Nephron progenitor cell (in vitro differentiated cells): ENCODE measurements at regions not wholly inside any gene's neighbourhood (a gene's known extent, or its start where the extent isn't known, plus 50 kb on each side); places are given as distances from the start of the nearest gene placed in this dataset.

Source experiments
- DNase-seq: peaks from one replicate; pipeline ENCODE4 v3.0.0; 2021
- H3K27ac Mint-ChIP-seq: 2 replicates; pipeline ENCODE4 v1.8.0; 2021; ENCODE audit warnings: mild to moderate bottlenecking, moderate library complexity, mixed read lengths
- H3K27me3 Mint-ChIP-seq: 2 replicates; pipeline ENCODE4 v1.8.0; 2021; ENCODE audit warnings: mild to moderate bottlenecking, low read depth, mixed read lengths; ENCODE audit not compliant: poor library complexity
- H3K36me3 Mint-ChIP-seq: 2 replicates; pipeline ENCODE4 v1.8.0; 2021; ENCODE audit warnings: low read depth, mixed read lengths
- H3K4me1 Mint-ChIP-seq: 2 replicates; pipeline ENCODE4 v1.8.0; 2021; ENCODE audit warnings: mixed read lengths
- H3K4me3 Mint-ChIP-seq: 2 replicates; pipeline ENCODE4 v1.8.0; 2021; ENCODE audit warnings: mild to moderate bottlenecking, moderate library complexity, mixed read lengths
- H3K9me3 Mint-ChIP-seq: 2 replicates; pipeline ENCODE4 v1.8.0; 2021; ENCODE audit warnings: mild to moderate bottlenecking, moderate library complexity, mixed read lengths
- TF ChIP-seq, protein P1 (sequence below): fragments of 200-600 bp; sonication (generic); IDR thresholded peaks from 2 replicates; pipeline ENCODE4 v1.5.0; 2021; ENCODE audit warnings: antibody characterized with exemption

DNA sequence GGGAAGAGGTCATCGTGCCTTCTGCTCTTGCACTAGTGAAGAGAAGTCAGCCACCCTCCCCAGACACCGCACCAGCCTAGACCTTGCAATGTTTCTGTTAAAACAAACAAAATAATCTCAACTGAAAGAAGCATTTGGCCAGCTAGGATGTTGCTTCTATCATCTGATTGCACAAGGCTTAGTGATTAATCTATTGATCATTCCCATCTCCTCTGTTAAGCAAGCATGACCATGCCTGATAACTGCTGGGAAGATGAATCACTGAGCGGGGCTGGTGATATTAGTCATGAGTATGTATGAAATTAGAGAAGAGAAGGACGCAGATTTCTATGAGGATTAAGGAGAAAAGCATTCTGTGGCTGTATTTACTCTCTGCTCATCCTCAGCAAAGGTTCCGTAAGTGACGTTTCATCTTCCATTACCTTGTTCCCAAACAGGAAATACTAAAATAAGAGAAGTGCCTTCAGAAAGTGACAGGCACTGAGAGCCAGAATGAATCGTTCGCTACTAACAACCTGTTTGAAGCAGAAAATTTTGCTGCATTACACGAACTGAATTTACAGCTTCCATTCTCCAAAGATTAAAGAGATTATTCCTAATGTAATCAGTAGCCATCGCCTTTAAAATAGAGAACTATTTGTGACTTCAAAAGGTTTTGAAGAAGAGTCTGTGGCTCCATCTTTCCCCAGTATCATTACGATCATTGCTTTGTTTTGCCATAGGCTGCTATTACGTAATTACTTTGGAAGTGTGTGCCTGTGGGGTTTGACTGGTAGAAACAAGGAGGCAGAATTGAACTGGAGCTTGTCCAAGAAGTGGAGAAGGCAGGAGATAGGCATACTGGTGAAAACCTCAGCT lies 219.1 kb downstream of the MED10 start:
- Mint-ChIP-seq H3K27ac (no peak overlapping the region), H3K9me3 (no peaks in the 10 kb centered on the region), H3K4me1 (peaks cover 13% of the 10 kb centered on the region), H3K4me3 (no peak overlapping the region), H3K27me3 (peaks cover 34% of the 10 kb centered on the region), H3K36me3 (no peaks in the 10 kb centered on the region)
- TF ChIP-seq, protein P1, sequence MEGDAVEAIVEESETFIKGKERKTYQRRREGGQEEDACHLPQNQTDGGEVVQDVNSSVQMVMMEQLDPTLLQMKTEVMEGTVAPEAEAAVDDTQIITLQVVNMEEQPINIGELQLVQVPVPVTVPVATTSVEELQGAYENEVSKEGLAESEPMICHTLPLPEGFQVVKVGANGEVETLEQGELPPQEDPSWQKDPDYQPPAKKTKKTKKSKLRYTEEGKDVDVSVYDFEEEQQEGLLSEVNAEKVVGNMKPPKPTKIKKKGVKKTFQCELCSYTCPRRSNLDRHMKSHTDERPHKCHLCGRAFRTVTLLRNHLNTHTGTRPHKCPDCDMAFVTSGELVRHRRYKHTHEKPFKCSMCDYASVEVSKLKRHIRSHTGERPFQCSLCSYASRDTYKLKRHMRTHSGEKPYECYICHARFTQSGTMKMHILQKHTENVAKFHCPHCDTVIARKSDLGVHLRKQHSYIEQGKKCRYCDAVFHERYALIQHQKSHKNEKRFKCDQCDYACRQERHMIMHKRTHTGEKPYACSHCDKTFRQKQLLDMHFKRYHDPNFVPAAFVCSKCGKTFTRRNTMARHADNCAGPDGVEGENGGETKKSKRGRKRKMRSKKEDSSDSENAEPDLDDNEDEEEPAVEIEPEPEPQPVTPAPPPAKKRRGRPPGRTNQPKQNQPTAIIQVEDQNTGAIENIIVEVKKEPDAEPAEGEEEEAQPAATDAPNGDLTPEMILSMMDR: no peak
- no peak for DNase-seq

DNA sequence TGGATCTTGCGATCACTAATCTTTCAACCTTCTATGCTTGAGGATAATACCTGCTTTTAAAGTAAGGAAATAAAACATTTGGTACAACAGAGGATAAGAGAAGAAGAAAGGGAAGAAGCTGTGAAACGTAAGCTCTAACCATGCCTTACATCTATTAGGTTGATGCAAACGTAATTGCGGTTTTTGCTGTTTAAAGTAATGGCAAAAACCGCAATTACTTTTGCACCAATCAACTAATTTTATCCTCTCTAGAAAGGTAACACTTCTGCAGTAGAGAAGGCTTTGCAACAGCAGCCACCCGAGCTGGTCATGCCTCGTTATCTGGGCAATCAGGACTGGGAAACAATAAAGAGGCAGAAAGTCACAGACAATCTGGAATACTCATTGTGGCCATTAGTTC lies 224.1 kb downstream of the MED10 start:
- Mint-ChIP-seq H3K9me3 (no peaks in the 10 kb centered on the region), H3K4me3 (no peak overlapping the region), H3K27me3 (peaks cover 16% of the 10 kb centered on the region), H3K4me1 (peaks cover 3% of the 10 kb centered on the region), H3K27ac (no peak overlapping the region), H3K36me3 (no peaks in the 10 kb centered on the region)
- TF ChIP-seq, protein P1: no peak
- no peak for DNase-seq

DNA sequence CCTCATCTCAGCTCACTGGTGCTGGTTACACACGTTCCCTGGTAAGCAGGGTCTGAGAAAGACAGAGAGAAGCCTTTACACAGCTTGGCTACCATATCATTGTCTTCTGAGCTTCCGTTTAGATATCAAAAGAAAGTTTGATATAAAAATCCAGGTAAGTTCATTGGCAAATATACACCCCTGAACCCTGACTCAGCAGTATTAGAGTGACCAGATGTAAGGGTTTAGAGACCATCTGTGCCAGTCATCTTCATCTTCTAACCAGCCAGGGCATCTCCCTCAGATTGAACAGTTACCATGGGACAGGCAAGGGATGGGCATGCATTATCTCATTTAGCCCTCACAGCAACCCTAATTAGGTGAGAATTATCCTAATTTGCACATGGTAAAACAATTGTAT lies 232.1 kb downstream of the MED10 start:
- peaks cover 3% of the 10 kb centered on the region for H3K4me1 Mint-ChIP-seq
- no peaks in the 10 kb centered on the region for H3K36me3 Mint-ChIP-seq
- H3K9me3 Mint-ChIP-seq: no peaks in the 10 kb centered on the region
- TF ChIP-seq, protein P1: no peak
- no peak overlapping the region for H3K27ac Mint-ChIP-seq
- H3K4me3 Mint-ChIP-seq: no peak overlapping the region
- H3K27me3 Mint-ChIP-seq: peaks cover 28% of the 10 kb centered on the region
- no peak for DNase-seq

DNA sequence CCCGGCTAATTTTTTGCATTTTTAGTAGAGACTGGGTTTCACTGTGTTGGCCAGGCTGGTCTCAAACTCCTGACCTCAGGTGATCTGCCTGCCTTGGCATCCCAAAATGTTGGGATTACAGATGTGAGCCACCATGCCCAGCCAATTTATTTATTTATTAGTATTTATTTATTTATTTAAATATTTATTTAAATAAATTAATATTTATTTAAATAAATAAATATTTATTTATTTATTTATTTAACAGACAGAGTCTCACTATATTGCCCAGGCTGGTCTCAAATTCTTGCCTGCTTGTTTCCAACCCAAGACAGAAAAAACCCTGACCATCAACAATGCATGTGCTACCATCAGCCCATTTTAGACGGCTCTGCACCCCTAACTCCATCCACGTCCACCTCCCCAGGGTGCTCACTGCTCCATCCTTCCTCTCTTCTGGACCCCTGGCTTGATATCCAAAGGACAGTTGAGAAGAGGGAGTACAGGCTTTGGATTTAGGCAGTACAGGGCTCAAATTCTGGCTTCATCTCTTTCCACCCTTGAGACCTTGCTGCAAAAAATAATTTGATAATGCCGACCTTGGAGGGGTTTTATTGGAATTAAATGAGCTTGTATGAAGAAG lies 232.6 kb downstream of the MED10 start:
- Mint-ChIP-seq H3K27ac (no peak overlapping the region), H3K4me1 (peaks cover 4% of the 10 kb centered on the region), H3K9me3 (no peaks in the 10 kb centered on the region), H3K27me3 (peaks cover 26% of the 10 kb centered on the region), H3K36me3 (no peaks in the 10 kb centered on the region), H3K4me3 (no peak overlapping the region)
- TF ChIP-seq, protein P1: no peak
- no peak for DNase-seq

DNA sequence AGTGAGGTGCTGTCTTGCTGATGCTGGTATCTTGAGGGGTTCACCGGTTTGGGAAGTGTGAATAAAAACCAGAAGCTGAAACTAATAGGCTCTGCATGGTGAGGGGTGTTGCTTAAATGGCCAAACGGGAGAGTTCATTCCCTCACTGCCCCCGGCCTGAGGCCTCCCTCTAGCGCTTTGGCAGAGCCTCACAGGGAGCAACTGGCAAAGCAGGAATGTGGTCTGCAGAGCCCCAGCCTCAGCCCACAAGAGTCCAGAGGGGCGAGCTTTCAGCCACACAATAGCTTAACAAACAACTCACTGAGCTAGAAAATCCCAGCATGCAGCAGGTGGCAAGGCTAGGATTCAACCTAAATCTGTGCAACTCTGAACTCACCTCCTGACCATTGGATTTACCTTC lies 234.8 kb downstream of the MED10 start:
- Mint-ChIP-seq H3K27me3 (peaks cover 24% of the 10 kb centered on the region), H3K27ac (no peak overlapping the region), H3K9me3 (no peaks in the 10 kb centered on the region), H3K4me3 (no peak overlapping the region), H3K36me3 (no peaks in the 10 kb centered on the region), H3K4me1 (peaks cover 12% of the 10 kb centered on the region)
- TF ChIP-seq, protein P1: no peak
- no peak for DNase-seq
